Pancreas (tissue), 10 donors: ENCODE measurements at regions not wholly inside any gene's neighbourhood (a gene's known extent, or its start where the extent isn't known, plus 50 kb on each side); places are given as distances from the start of the nearest gene placed in this dataset.

Experiments used
- ATAC-seq, 4 donors: fragments of 200-7000 bp; cut with Tn5 transposase; one replicate each; pipeline versions ENCODE4 v1.8.0 to v1.9.1; 2020; ENCODE audit warnings: mild to moderate bottlenecking in 4 of 4, moderate library complexity in 4 of 4
- DNase-seq, 6 donors: peaks; one replicate each; pipeline ENCODE4 v3.0.0-alpha.2; 2020
- FAIRE-seq: peaks from 2 replicates; lab custom pipeline; 2012; peaks lifted over from hg19 to GRCh38; lab: Jason Lieb, UNC
- H3K27ac ChIP-seq, 4 donors: fragments of 200-600 bp; sonication (generic); 1 replicate in 3 of 4; 2 replicates in 1 of 4; pipeline versions ENCODE4 v1.5.0 to v1.8.0; 2020
- H3K27me3 ChIP-seq, 4 donors: fragments of 200-600 bp; one replicate each; pipeline ENCODE4 v1.8.0; 2021
- H3K36me3 ChIP-seq, 3 donors: fragments of 200-600 bp; sonication (generic) in 1 of 3; one replicate each; pipeline versions ENCODE4 v1.5.0 to v1.8.0; 2020 to 2021
- H3K4me1 ChIP-seq, 3 donors: fragments of 200-600 bp; one replicate each; pipeline ENCODE4 v1.8.0; 2021
- H3K4me3 ChIP-seq, 4 donors: fragments of 200-600 bp; sonication (generic) in 2 of 4; one replicate each; pipeline versions ENCODE4 v1.5.0 to v1.8.0; 2020 to 2021
- H3K9me3 ChIP-seq, 4 donors: fragments of 200-600 bp; one replicate each; pipeline ENCODE4 v1.8.0; 2021
- CTCF ChIP-seq, 4 donors: fragments of 200-600 bp; sonication (generic) in 3 of 4; IDR thresholded peaks; one replicate each; pipeline versions ENCODE4 v1.5.0 to v1.8.0; 2021; ENCODE audit warnings: antibody characterized with exemption in 4 of 4
- WGBS, 2 donors: extraction: QIAGEN DNeasy Blood & Tissue Kit; methylation state at CpG; one replicate each; pipeline ENCODE4 v1.1.7; 2013; 5-methylcytosine and 5-hydroxymethylcytosine counted together
- intact Hi-C, 3 donors: fragments of 100-400 bp; cut with DNase I; formaldehyde crosslinking; loops; one replicate each; pipeline versions ENCODE4 v1.11.1 to v1.14.2; 2022
- donor health status: healthy with polysubstance abuse.
- donor health status: DM: no; HTN: no; CAD: no; lungs with moderate emphysema.
- donor health status: DM: no; HTN: no; CAD: no.
- donor health status: control.
- donor health status: control.
- donor health status: Bipolar disorder and iron deficiency.
- donor health status: DM: yes; HTN: yes; CAD: no.
- donor health status: DM: no; HTN: no; CAD: no.
- donor health status: DM: no; HTN: no; CAD: no.
- donor health status: DM: yes; HTN: yes; CAD: no.

- no peak for FAIRE-seq
- Histone ChIP-seq H3K27ac (no peak overlapping the region), H3K36me3 (no peaks in the 10 kb centered on the region), H3K9me3 (no peaks in the 10 kb centered on the region), H3K27me3 (no peaks in the 10 kb centered on the region), H3K4me3 (no peak overlapping the region), H3K4me1 (no peaks in the 10 kb centered on the region)
- TF ChIP-seq CTCF (IDR thresholded peaks at IDR 0.05), result no peak
- intact Hi-C loops, result no loop called here
- WGBS, 2 donors, result 79 to 82% methylated on average over 1 of the region's 1 CpG
- ATAC-seq, result no peak
- no peak for DNase-seq
Observed at GRCh38 chr3:168260859-168261258, 165.1 kb upstream of the GOLIM4 start.

DNA sequence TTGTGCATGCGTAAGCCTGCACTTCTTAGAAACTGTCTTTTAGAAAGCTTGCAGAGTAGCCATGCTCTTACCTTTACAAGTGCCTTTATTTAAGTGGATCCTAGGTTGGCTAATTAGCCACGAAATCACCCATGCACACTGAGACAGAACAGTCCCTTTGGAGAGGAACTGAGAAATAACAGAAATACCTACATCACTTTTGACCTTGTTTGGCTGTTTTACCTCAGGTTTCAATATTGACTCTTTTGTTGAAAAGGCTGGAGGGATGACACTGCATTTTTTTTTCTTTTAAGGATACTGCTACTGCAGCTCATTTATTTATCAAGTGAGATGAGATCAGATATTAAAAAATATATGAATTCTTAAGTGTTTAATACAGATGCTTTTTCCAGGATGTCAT lies 155.6 kb upstream of the GOLIM4 start:
- FAIRE-seq (no peak), ATAC-seq (no peak), DNase-seq (no peak)
- Histone ChIP-seq H3K27ac (no peak overlapping the region), H3K9me3 (no peaks in the 10 kb centered on the region), H3K4me3 (no peak overlapping the region), H3K4me1 (peaks cover 0 to 11% (median 5%) of the 10 kb centered on the region in 3 donors), H3K36me3 (no peaks in the 10 kb centered on the region), H3K27me3 (peaks cover 0 to 29% (median under 1%) of the 10 kb centered on the region in 4 donors)
- intact Hi-C loops, result no loop called here
- no peak for TF ChIP-seq CTCF (IDR thresholded peaks at IDR 0.05)
- WGBS, 2 donors, result 70 to 79% methylated on average over 2 of the region's 2 CpGs

- H3K27ac ChIP-seq, result no peak overlapping the region
- DNase-seq, result peak in 1 of 6 donors; percentile 18
- ATAC-seq, result no peak
Observed at GRCh38 chr3:168250415-168250861, 154.7 kb upstream of the GOLIM4 start.

DNA sequence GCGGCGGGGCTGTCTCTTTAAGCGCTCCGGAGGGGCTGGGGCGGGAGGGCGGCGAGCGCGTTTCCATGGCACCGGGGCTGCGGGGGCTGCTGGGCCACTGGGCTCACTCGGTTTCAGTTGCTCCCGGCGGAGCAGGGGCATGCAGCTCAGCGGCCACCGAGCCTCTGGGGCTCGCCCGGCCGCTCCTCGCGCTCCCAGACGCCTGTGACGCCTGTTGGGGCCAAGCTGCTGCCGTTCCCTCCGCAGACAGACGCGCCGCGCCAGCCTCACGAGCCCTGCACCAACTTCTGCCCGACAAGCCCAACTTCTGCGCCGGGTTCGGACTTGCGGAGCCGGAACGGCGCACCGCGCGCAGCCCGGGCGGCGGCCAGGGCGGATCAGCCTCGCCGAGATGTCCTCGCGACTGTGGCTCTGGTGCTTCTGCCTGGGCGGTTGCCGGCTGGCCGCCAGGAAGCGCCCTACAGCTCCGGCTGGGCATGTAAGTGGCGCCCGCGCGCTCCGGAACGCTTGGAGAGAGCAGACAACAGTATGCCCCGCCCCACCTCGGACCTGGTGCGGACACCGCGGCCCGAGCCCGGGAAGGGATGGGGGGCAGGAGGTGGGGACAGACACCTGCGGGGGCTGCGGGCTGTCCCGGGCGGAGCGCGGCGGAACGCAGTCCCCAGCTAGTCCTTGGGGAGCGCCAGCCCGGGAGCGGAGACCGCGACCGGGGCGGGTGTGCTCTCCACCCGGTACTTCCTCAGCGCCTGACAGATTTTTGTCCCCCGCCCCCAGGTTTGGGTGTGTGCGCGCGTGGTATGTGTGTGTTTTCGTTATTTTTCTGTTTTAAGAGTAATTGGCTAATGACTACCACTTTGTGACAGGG lies 154.1 kb upstream of the GOLIM4 start:
- FAIRE-seq, result no peak
- Histone ChIP-seq H3K4me1 (peaks cover 0 to 11% (median 5%) of the 10 kb centered on the region in 3 donors), H3K27ac (no peak overlapping the region), H3K27me3 (peaks cover 0 to 29% (median 3%) of the 10 kb centered on the region in 4 donors), H3K36me3 (no peaks in the 10 kb centered on the region), H3K4me3 (peak overlapping the region; percentile 13 to 58 (median 36)), H3K9me3 (no peaks in the 10 kb centered on the region)
- peak; percentile 78 to 93 (median 92) for ATAC-seq
- peak; percentile 49 to 89 (median 68) for DNase-seq
- intact Hi-C loops, result no loop called here
- WGBS, 2 donors, result 0 to 1% methylated on average over 73 to 89 of the region's 89 CpGs
- no peak for TF ChIP-seq CTCF (IDR thresholded peaks at IDR 0.05)

More at GRCh38 chr3:168250415-168250861, 154.7 kb upstream of the GOLIM4 start:
- no peak for FAIRE-seq
- Histone ChIP-seq H3K36me3 (no peaks in the 10 kb centered on the region), H3K4me3 (peak overlapping the region in 3 of 4 donors; percentile 29 to 58 (median 44)), H3K4me1 (peaks cover 0 to 11% (median 5%) of the 10 kb centered on the region in 3 donors), H3K9me3 (no peaks in the 10 kb centered on the region), H3K27me3 (peaks cover 0 to 29% (median 3%) of the 10 kb centered on the region in 4 donors)
- TF ChIP-seq CTCF (IDR thresholded peaks at IDR 0.05), result no peak
- 5 to 7% methylated on average over 16 of the region's 16 CpGs for whole genome bisulfite sequencing, 2 donors
- intact Hi-C loops, result no loop called here

- TF ChIP-seq CTCF (IDR thresholded peaks at IDR 0.05), result no peak
- Histone ChIP-seq H3K4me3 (peak overlapping the region; percentile 13 to 58 (median 36)), H3K27ac (no peak overlapping the region), H3K27me3 (peaks cover 0 to 29% (median 3%) of the 10 kb centered on the region in 4 donors), H3K9me3 (no peaks in the 10 kb centered on the region), H3K36me3 (no peaks in the 10 kb centered on the region), H3K4me1 (peaks cover 0 to 11% (median 5%) of the 10 kb centered on the region in 3 donors)
- FAIRE-seq (no peak), ATAC-seq (peak; percentile 9 to 33 (median 24)), DNase-seq (peak in 1 of 6 donors; percentile 25)
- intact Hi-C loops, result no loop called here
- WGBS, 2 donors, result 0 to 1% methylated on average over 10 to 16 of the region's 16 CpGs
Observed at GRCh38 chr3:168249205-168249549, 153.5 kb upstream of the GOLIM4 start.
